Calu3 (cell line): ENCODE measurements at regions not wholly inside any gene's neighbourhood (a gene's known extent, or its start where the extent isn't known, plus 50 kb on each side); places are given as distances from the start of the nearest gene placed in this dataset.

ENCODE experiments used
- BruUV-seq: library from RNA; stranded (reverse); fragments of 400-500 nt; replicated peaks from 2 replicates; lab custom pipeline; 2021; lab: Mats Ljungman, UMichigan
- CTCF ChIA-PET: fragments of 300-600 bp; sonication (Branson Sonifier 250); formaldehyde crosslinking; loops from one replicate; lab custom pipeline; 2022; ENCODE audit warnings: antibody characterized with exemption; lab: Charles Lee
- DNase-seq: peaks from one replicate; pipeline ENCODE4 v3.0.0; 2022
- H3K27ac Mint-ChIP-seq: one replicate; pipeline ENCODE4 v1.8.0; 2022; ENCODE audit warnings: mixed read lengths; ENCODE audit not compliant: unreplicated experiment
- H3K27me3 Mint-ChIP-seq: one replicate; pipeline ENCODE4 v1.8.0; 2022; ENCODE audit warnings: mixed read lengths; ENCODE audit not compliant: unreplicated experiment
- H3K36me3 Mint-ChIP-seq: one replicate; pipeline ENCODE4 v1.8.0; 2022; ENCODE audit warnings: mild to moderate bottlenecking, moderate library complexity, mixed read lengths; ENCODE audit not compliant: insufficient read depth, unreplicated experiment
- H3K4me1 Mint-ChIP-seq: one replicate; pipeline ENCODE4 v1.8.0; 2022; ENCODE audit warnings: mild to moderate bottlenecking, low read depth, mixed read lengths; ENCODE audit not compliant: unreplicated experiment
- H3K4me3 Mint-ChIP-seq: one replicate; pipeline ENCODE4 v1.8.0; 2022; ENCODE audit warnings: mild to moderate bottlenecking, low read depth, moderate library complexity, mixed read lengths; ENCODE audit not compliant: unreplicated experiment
- H3K9me3 Mint-ChIP-seq: one replicate; pipeline ENCODE4 v1.8.0; 2022; ENCODE audit warnings: low read depth, mixed read lengths; ENCODE audit not compliant: unreplicated experiment
- CTCF ChIP-seq: fragments of 200-600 bp; IDR thresholded peaks from one replicate; pipeline ENCODE4 v1.8.0; 2022; ENCODE audit warnings: antibody characterized with exemption; ENCODE audit not compliant: unreplicated experiment
- intact Hi-C: fragments of 100-400 bp; cut with micrococcal nuclease; formaldehyde crosslinking; loops from one replicate; pipeline ENCODE4 v1.10.0; 2022; ENCODE audit not compliant: unreplicated experiment

GRCh38 chr4:162803378-162803777 is 363.3 kb downstream of the NAF1 start:
- peaks cover 9% of the 10 kb centered on the region for H3K9me3 Mint-ChIP-seq
- no peak overlapping the region for H3K4me3 Mint-ChIP-seq
- CTCF ChIA-PET = no interaction called here
- no peak for DNase-seq
- TF ChIP-seq CTCF = no peak
- no TSS peak for BruUV-seq
- no peaks in the 10 kb centered on the region for H3K27me3 Mint-ChIP-seq
- no peaks in the 10 kb centered on the region for H3K36me3 Mint-ChIP-seq
- intact Hi-C loops = no loop called here
- no peak overlapping the region for H3K27ac Mint-ChIP-seq
- no peaks in the 10 kb centered on the region for H3K4me1 Mint-ChIP-seq

- Mint-ChIP-seq H3K4me3 (no peak overlapping the region), H3K4me1 (no peaks in the 10 kb centered on the region), H3K9me3 (peaks cover 7% of the 10 kb centered on the region), H3K36me3 (no peaks in the 10 kb centered on the region), H3K27ac (no peak overlapping the region), H3K27me3 (no peaks in the 10 kb centered on the region)
- CTCF ChIA-PET = no interaction called here
- TF ChIP-seq CTCF = no peak
- intact Hi-C loops = no loop called here
- no peak for DNase-seq
- no TSS peak for BruUV-seq
Measured at GRCh38 chr4:162797108-162797507, 369.6 kb downstream of the NAF1 start.

- Mint-ChIP-seq H3K27ac (no peak overlapping the region), H3K4me3 (no peak overlapping the region), H3K9me3 (peaks cover 3% of the 10 kb centered on the region), H3K36me3 (no peaks in the 10 kb centered on the region), H3K4me1 (no peaks in the 10 kb centered on the region), H3K27me3 (no peaks in the 10 kb centered on the region)
- intact Hi-C loops = no loop called here
- no peak for DNase-seq
- TF ChIP-seq CTCF = no peak
- BruUV-seq = no TSS peak
- CTCF ChIA-PET = no interaction called here
Measured at GRCh38 chr4:162793571-162793970, 373.1 kb downstream of the NAF1 start.

GRCh38 chr4:162793004-162793403 is 373.7 kb downstream of the NAF1 start:
- BruUV-seq = no TSS peak
- H3K9me3 Mint-ChIP-seq = peaks cover 3% of the 10 kb centered on the region
- no peaks in the 10 kb centered on the region for H3K36me3 Mint-ChIP-seq
- intact Hi-C loops = no loop called here
- H3K27ac Mint-ChIP-seq = no peak overlapping the region
- DNase-seq = no peak
- no peaks in the 10 kb centered on the region for H3K27me3 Mint-ChIP-seq
- H3K4me1 Mint-ChIP-seq = no peaks in the 10 kb centered on the region
- CTCF ChIA-PET = no interaction called here
- TF ChIP-seq CTCF = no peak
- H3K4me3 Mint-ChIP-seq = no peak overlapping the region

- Mint-ChIP-seq H3K9me3 (peaks cover 3% of the 10 kb centered on the region), H3K4me1 (no peaks in the 10 kb centered on the region), H3K36me3 (no peaks in the 10 kb centered on the region), H3K27ac (no peak overlapping the region), H3K4me3 (no peak overlapping the region), H3K27me3 (no peaks in the 10 kb centered on the region)
- no TSS peak for BruUV-seq
- DNase-seq = no peak
- no peak for TF ChIP-seq CTCF
- intact Hi-C loops = no loop called here
- CTCF ChIA-PET = no interaction called here
Measured at GRCh38 chr4:162791226-162791625, 375.5 kb downstream of the NAF1 start.
